Amygdala (tissue), 56 donors: ENCODE measurements at regions not wholly inside any gene's neighbourhood (a gene's known extent, or its start where the extent isn't known, plus 50 kb on each side); places are given as distances from the start of the nearest gene placed in this dataset.

Experiments
- DNase-seq, 56 donors: peaks; one replicate each; lab custom pipeline; 2025; lab: John Stamatoyannopoulos, UW

DNA sequence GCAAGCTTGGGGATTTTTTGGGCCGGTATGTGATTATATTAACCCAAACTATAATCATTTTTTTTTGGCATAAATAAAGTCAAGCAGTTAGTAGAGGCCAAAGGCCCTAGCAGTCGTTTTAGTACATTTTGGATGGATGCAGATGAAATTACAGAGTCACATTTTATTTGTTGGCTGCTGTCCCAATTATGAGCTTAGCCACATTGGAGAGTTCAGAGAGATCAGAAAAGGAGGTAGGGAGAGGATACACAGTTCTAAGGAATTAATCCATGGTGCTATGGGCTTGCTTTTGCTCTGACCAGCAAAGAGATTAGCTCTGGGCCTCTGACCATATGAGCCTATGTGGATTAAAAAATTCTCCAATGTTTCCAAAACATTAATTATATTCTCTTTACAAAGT lies 395.1 kb downstream of the RAPGEF2 start:
- no peak for DNase-seq

DNA sequence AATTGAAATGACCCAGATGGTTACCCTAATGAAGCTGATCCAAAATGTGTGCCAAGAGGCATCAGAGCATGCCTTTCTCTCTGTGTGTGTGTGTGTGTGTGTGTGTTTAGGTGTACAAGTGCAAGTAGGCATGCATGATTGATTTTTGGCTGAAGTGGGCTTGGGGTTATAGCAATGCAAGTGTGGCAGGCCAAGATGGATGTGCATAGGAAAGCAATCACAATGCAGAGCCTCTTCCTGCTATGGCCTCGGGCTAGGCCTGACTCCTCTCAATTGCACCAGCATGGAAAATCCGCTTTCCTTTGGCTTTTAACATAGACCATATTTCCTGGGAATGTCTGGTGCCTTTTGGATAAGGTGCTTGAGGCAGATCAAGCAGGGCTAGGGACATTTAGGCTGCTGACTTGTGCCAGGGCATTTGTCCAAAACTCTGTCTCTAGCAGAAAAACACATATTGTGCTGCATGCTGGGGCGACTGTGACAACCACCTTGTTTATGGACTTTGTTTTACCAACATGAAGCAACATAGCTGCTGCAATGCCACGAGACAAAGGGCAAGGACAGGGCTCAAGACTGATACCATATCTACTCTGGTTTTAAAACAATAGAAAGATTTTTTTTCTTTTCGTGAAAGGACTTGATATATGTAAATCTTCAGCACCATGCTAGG lies 395.7 kb downstream of the RAPGEF2 start:
- no peak for DNase-seq

DNA sequence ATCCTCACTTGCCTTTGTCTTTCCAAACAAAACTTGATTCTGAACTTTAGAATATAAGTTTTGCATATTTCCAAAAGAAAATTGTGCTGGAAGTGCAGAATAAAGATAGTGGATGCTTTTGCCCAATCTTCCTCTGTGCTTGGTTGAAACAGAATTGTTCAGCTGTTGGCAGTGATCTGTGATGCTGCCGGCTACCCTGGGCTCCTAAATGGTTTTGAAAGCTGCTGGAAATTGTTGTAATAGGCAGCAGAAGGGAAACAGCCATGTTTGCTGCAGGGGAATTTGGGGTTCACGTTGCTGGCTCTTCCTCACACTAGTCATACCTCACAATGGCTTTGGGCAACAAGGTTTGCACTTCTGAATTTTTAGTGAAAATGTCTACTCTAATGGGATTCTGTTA lies 398.0 kb downstream of the RAPGEF2 start:
- DNase-seq: no peak

- DNase-seq: no peak
Measured at GRCh38 chr4:159503236-159504008, 400.5 kb downstream of the RAPGEF2 start.

GRCh38 chr4:159504684-159505083 lies 401.8 kb downstream of the RAPGEF2 start:
- DNase-seq: peak in 1 of 56 donors; percentile 7

DNA sequence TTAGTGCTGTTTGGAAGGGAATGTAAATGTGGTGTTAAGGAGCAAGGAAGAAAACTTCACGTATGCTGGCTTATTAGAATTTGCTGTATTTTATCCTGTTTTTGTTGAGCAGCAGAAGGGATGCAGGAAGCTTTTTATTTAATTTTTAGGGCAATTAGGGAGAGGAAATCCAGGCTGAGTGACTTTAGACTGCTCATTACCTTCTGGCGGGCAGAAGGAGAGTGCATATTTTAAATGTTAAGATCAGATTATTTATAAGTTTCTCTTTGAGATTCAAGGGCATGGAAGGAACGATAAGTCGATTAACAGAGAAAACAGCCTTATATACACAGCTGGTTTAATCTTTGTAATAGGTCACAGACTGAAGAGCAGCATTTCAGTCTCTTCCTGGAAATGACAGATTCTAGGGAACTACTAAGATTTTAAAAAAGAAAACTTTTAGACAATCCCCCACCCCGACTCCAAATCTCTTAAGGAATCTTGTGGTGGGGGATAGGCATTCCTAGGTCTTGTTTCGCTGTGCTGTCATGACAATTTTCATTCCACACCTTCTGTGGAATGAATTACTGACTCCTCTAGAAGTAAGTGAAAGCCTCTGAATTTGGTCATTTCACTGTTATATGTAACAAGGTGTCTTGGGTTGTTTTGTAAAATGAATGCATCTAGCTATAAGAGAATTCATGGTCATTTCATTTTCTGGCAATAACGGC lies 402.5 kb downstream of the RAPGEF2 start:
- no peak for DNase-seq

DNA sequence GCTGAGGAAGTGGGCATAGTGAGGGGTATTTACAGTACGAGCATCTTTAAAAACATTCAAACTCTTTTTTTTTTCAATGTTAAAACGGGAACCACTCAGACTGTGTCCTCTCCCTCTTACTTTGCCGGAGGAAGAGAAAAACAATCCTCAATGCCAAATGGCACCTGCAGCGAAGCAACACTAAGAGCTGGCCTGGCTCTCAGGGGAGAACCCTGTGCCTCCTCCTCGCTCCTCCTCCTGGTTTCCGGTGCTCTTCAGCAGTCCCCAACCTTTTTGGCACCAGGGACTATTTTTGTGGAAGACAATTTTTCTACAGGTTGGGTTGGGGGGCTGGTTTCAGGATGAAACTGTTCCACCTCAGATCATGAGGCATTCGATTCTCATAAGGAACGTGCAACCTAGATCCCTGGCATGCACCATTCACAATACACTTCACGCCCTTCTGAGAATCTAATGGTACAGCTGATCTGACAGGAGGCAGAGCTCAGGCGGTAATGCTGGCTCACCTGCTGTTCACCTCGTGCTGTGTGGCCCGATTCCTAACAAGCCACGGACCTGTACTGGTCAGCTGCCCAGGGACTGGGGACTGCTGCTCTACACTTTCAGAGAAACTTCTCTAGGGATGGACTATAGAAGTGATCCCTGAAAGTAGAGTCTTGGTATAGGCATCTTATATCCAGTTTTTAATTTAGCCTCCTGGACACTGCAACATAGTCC lies 404.1 kb downstream of the RAPGEF2 start:
- DNase-seq: no peak

DNA sequence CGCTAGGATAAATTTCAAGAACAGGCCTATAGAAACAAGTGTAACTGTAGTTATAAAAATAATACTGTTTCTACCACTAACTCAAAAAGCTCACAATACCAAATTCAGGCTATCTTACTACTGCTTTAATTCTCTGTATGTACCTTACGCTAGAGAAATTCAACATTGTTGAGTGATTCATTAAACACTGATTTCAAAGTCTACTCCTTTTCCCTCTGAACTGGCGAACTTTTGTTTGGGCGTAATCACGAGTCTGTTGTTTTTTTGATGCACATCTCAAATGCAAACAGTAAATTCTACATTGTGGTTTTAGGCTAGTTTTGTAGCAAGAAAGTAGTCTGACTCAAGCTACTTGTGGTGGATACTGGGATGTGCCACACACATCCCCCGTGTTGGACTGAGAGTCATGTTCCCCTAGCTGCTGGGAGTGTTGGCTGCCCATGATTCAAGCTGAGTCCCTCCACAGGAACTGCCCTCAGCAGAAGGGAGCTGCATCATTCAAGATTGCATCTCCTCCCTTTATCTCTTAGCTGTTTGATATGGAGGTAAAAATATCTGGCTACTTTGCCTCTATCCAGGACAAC lies 406.1 kb downstream of the RAPGEF2 start:
- no peak for DNase-seq

GRCh38 chr4:159512348-159512747 lies 409.5 kb downstream of the RAPGEF2 start:
- no peak for DNase-seq

DNA sequence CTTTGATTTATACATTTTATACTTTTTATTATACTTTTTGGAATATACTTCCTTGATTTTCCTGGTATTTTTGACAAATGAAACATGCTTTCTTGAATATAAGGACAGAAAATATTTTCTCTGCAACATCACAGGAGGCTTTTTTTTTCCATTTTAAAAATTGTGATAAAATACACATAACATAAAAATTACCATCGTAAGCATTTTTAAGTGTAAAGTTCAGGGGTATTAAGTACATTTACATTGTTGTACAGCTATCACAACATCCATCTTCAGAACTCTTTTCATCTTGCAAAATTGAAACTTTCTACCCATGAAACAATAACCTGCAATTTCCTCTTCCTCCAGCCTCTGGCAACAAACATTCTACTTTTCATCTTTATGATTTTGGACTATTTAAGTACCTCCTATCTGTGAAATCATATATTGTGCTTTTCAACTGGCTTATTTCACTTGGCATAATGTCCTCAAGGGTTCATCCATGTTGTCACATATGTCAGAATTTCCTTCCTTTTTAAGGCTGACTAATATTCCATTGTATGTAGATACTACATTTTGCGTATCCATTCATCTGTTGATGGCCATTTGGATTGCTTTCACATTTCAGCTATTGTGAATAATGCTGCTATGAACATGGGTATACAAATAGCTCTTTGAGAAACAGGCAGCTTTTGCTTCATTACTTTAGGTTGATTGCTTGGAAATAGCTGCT lies 412.6 kb downstream of the RAPGEF2 start:
- DNase-seq: no peak

GRCh38 chr4:159516556-159517140 lies 413.8 kb downstream of the RAPGEF2 start:
- no peak for DNase-seq

DNA sequence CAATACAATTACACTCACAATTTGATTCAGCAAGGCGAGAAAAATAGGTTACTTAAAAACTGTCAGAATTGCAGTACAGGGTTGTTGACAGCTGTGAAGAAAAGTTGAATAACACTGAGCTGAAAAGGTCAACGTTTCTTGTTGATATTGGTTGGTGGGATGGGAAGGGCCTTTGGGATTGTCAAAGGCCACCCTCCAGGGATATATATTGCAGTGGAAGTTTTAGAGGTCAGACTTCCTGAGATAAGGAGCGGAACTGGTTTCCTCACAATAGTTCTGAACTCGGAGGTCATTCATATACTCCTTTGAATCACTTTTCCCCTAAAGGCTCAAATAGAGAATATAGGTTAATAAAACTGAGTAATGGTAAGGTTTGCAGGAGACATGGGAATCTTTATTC lies 417.2 kb downstream of the RAPGEF2 start:
- DNase-seq: no peak

DNA sequence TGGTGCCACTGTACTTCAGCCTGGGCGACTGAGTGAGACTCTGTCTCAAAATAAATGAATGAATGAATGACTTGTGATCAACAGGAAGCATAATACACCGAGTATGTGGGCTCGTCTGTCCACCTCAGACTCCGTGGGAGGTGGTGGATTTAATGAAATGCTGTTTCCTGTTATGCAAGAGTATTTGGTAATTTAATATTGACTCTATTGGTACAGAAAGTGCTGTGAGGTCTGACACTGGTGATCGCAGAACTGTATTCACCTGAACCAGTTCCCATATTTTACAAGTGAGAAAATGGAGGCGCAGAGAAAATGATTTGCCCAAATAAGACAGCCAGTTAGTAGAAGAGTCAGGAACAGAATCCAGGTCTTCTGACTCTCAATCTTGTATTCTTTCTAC lies 423.3 kb downstream of the RAPGEF2 start:
- DNase-seq: no peak

- no peak for DNase-seq
Measured at GRCh38 chr4:159534655-159535054, 431.8 kb downstream of the RAPGEF2 start.

GRCh38 chr4:159538556-159538955 lies 435.7 kb downstream of the RAPGEF2 start:
- no peak for DNase-seq

GRCh38 chr4:159540038-159540437 lies 437.2 kb downstream of the RAPGEF2 start:
- DNase-seq: no peak

DNA sequence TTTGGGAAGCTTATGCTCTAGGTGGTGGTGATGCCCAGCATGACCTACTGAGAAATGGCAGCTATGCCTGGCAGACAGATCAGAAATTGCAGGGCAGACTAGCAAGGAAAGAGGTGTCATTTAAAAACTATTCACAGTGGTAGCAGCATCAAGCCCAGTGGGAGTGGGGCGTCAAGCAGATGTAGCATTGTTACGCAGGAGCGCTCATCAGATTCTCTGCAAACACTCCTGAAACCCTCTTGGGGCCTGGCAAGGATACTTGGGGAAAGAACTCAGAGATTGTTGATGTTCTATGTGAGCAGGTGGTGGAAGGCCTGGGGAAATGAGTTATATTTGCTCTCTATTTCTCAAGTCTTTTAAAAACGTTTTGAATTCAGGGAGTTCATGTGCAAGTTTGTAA lies 437.6 kb downstream of the RAPGEF2 start:
- no peak for DNase-seq

- DNase-seq: no peak
Measured at GRCh38 chr4:159541143-159541542, 438.3 kb downstream of the RAPGEF2 start.

DNA sequence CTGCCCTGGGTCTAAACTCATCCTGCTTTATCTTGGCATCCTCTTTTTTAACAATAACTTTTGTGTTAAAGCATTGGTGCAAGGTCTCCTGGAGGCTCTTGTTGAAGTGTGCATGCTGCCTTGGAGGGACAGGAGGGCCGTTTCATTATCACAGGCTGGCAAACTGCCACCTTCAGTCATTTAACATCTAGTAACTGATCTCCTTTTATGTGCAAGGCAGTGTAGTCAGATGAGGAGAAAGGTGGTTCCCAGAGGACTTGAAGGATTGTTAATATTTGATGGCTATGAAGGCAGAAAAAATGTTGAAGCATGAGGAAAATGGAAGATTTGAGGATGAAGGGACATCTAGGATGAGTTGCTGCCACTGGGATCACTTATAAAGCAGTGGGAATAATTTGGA lies 439.4 kb downstream of the RAPGEF2 start:
- DNase-seq: no peak

GRCh38 chr4:159543831-159544230 lies 441.0 kb downstream of the RAPGEF2 start:
- no peak for DNase-seq
